Limb (tissue), 2 donors: ENCODE measurements at regions not wholly inside any gene's neighbourhood (a gene's known extent, or its start where the extent isn't known, plus 50 kb on each side); places are given as distances from the start of the nearest gene placed in this dataset.
"Not testable (repeated sequence)": the region's sequence is repeated elsewhere in the genome, so short reads cannot be mapped to it uniquely, and the experiment has no call there.

Experiments used
- DNase-seq, 2 donors: peaks; one replicate each; pipeline ENCODE4 v3.0.0-alpha.2; 2016; ENCODE audit errors: extremely low spot score in 2 of 2

GRCh38 chr1:65527190-65527589 lies 106.7 kb downstream of the LEPR start:
- no peak for DNase-seq

DNA sequence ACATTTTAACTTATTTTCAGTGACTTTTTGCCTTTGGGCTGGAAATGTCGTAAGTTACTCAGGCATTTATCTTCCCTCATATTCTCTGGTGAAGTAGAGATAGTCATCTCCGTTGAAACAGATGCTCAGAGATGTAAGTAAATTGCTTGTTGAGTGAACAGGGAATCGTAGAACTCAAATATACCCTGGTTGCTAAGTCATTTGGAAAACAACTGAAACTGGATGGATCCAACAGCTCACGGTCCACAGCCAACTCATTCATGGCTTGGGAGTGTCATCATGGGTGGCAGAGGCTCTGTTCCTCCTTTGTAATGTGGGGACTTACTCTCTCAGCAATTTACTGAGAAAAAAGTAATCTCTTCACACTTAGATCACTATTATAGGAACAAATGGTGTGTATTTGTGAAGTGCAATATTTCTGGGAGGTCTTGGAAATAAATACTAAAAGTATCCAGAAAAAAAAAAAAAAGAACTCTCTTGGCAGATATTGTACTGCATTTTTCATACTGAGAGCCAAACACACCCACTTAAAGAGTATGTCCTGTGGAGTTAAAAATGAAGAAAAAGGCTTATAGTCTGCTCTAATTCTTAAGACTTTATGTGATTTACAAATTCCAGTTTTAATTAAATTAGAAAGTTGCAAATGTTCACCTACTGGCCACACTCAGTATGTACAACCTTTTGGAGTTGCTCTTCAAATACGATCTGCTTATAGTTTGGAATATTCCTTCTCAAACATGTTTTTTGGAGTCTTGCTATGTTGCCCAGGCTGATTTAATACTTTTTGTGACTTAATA lies 107.4 kb downstream of the LEPR start:
- DNase-seq = peak in 1 of 2 donors; percentile 28

GRCh38 chr1:65531972-65532570 lies 111.6 kb downstream of the LEPR start:
- DNase-seq = no peak

GRCh38 chr1:65535981-65536380 lies 115.5 kb downstream of the LEPR start:
- DNase-seq = no peak

DNA sequence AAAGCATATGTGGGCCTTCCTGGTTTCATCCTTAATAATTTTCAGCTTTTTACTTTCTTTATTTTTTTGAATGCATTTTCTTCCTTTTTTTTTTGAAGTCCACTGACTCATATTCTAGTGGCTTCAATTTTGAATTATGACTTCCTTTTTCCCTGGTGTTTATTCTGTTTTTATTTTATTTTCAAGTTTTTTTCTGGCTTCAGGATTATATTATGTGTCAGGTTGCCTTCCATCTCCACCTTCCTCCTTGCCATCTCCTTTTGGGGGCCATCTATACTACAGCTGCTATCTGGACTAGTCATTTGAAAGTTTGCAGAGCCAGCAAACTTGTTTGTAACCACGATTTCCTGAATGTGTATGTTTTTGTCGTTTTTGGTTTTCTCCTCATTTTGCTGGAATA lies 117.6 kb downstream of the LEPR start:
- no peak for DNase-seq

DNA sequence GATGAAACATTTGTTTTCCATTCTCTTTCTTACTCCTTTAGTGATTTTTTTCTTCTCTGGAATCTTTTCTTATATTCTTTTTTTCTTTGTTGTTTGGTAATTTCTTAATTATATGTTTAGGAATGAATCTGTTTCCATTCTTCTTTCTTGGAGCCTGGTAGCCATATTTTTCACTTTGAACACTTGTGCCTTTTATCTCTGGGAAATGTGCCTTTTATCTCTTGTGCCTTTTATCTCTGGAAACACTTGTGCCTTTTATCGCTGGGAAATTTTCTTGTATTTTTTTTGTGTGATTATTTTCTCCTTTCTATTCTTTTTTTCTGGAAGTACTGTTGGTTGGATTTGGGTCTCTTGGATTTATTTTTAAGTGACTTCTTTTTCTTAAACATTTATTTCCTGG lies 118.2 kb downstream of the LEPR start:
- DNase-seq = no peak

GRCh38 chr1:65539266-65540131 lies 119.0 kb downstream of the LEPR start:
- DNase-seq = no peak

DNA sequence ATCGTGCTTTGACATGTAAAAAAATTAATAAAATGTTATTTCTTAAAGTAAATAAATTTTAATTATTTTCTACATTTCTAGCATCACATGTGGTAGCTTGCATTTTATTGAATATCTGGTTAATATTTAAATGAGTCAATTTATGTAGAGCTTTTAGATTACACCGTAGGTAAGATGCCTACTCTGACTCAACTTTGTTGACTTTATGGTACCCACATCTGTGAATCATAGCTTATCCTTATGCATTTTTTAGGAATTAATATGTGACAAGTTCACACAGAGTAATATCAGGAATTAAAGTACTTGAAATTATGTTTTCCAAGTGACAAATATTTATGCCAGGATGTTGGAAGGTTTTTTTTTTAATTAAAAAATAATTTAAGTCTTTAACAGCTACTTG lies 120.7 kb downstream of the LEPR start:
- no peak for DNase-seq

DNA sequence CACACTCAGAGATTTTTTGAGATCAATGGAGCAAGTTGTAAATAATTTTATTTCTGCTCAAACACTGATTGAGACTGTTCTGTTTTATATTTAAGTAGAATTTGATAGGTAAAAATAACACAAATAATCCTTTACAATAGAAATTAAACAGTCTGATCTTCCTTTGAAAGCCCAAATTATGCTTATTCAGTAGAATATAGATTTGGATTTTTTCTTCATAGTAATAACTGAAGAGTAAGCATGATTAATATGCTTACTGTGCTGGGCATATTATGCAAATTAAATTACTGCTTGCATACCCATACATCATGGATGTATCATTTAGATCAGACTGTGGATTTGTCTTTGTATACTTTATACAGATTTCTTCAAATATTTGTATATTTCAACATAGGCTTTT lies 121.4 kb downstream of the LEPR start:
- no peak for DNase-seq

- not testable (repeated sequence) for DNase-seq
Observed at GRCh38 chr1:65542592-65542991, 122.1 kb downstream of the LEPR start.

DNA sequence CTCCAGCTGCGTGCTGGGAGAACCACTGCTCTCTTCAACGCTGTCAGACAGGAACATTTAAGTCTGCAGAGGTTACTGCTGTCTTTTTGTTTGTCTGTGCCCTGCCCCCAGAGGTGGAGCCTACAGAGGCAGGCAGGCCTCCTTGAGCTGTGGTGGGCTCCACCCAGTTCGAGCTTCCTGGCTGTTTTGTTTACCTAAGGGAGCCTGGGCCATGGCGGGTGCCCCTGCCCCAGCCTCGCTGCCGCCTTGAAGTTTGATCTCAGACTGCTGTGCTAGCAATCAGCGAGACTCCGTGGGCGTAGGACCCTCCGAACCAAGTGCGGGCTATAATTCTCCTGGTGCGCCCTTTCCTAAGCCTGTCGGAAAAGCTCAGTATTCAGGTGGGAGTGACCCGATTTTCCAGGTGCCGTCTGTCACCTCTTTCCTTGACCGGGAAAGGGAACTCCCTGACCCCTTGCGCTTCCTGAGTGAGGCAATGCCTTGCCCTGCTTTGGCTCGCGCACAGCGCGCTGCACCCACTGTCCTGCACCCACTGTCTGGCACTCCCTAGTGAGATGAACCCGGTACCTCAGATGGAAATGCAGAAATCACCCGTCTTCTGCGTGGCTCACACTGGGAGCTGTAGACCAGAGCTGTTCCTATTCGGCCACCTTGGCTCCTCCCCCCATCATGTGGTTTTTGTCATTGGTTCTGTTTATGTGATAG lies 130.0 kb downstream of the LEPR start:
- not testable (repeated sequence) for DNase-seq

DNA sequence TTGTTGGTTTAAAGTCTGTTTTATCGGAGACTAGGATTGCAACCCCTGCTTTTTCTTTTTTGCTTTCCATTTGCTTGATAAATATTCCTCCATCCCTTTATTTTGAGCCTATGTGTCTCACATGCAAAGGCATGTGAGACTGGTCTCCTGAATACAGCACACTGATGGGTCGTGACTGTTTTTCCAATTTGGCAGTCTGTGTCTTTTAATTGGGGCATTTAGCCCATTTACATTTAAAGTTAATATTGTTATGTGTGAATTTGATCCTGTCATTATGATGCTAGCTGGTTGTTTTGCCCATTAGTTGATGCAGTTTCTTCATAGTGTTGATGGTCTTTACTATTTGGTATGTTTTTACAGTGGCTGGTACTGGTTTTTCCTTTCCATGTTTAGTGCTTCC lies 132.0 kb downstream of the LEPR start:
- DNase-seq = not testable (repeated sequence)

DNA sequence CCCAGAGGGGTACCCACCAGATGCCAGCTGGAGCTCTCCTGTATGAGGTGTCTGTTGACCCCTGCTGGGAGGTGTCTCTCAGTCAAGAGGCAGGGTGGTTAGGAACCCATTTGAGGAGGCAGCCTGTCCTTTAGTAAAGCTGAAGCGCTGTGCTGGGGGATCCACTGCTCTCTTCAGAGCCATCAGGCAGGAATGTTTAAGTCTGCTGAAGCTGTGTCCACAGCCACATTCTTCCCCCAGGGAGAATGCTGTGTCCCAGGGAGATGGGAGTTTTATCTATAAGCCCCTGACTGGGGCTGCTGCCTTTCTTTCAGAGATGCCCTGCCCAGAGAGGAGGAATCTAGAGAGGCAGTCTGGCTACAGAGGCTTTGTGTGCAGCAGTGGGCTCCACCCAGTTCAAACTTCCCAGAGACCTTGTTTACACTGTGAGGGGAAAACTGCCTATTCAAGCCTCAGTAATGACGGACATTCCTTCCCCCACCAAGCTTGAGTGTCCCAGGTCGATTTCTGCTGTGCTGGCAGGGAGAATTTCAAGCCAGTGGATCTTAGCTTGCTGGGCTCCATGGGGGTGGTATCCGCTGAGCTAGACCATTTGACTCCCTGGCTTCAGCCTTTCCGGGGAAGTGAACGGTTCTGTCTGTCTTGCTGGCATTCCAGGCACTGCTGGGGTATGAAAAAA lies 133.8 kb downstream of the LEPR start:
- DNase-seq = not testable (repeated sequence)

GRCh38 chr1:65554829-65555228 lies 134.4 kb downstream of the LEPR start:
- no peak for DNase-seq

GRCh38 chr1:65558215-65558614 lies 137.7 kb downstream of the LEPR start:
- no peak for DNase-seq

- DNase-seq = no peak
Observed at GRCh38 chr1:65564493-65564892, 144.0 kb downstream of the LEPR start.

DNA sequence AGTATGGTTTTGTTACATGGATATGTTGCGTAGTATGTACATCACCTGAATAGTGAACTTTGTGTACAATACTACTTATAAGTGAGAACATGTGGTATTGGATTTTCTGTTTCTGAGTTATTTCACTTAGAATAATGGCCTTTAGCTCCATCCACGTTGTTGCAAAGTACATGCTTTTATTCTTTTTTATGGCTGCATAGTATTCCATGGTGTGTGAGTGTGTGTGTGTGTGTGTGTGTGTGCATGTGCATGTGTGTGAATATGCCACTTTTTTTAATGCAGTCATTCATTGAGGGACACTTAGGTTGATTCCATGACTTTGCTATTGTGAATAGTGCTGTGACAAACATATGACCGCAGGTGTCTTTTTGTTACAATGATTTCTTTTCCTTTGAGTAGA lies 147.8 kb downstream of the LEPR start:
- no peak for DNase-seq

DNA sequence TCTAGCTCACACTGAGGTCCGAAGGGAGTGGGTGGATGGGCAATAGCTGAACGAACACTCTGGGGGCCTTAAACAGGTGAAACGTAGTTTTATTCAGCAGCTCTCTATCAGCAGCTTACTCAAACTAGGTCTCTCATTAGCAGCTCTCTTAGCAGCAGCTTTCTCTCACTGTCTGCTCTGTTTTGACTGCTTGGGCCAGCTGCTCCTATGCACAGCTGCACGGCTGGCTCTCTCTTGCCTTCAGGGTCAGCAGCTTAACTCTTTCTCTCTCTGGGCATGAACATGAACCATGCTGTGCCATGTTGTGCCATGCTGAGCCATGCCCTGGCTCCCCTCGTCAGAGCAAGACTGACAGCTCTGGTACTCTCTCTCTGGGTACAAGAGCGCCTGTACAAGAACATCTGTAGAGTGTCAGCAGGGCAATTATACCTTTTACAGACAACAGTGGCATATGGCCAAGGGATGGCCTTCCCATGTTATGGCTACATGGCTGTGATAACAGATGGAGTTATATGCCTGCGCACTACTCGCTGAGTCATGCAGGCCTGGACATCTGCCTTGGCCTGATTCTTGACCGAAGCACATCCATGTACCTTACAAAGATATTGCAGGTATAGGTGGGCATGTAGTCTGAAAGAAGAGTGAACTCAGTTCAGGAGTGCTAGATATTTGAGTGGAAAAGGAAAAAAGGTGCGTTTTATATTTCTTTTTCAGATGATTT lies 152.4 kb downstream of the LEPR start:
- DNase-seq = peak; percentile 15 to 29

GRCh38 chr1:65577278-65577677 lies 156.8 kb downstream of the LEPR start:
- no peak for DNase-seq

GRCh38 chr1:65577982-65578381 lies 157.5 kb downstream of the LEPR start:
- DNase-seq = not testable (repeated sequence)
